Spleen (tissue), 7 donors: ENCODE measurements at regions not wholly inside any gene's neighbourhood (a gene's known extent, or its start where the extent isn't known, plus 50 kb on each side); places are given as distances from the start of the nearest gene placed in this dataset.

Experiments
- CTCF ChIP-seq, 11 experiments: fragments of 200-600 bp in 7 of 11; fragments of 450-650 bp in 4 of 11; sonication (generic) in 4 of 11; IDR thresholded peaks in 8 of 11; conservative IDR thresholded peaks in 3 of 11; 1 replicate in 7 of 11; 2 replicates in 4 of 11; pipeline versions ENCODE4 v1.4.0 to v1.8.0; 2016 to 2021; ENCODE audit warnings: antibody characterized with exemption in 11 of 11, inconsistent platforms in 4 of 11, mild to moderate bottlenecking in 1 of 11
- POLR2A ChIP-seq, 3 donors: fragments of 450-650 bp; IDR thresholded peaks; one replicate each; pipeline ENCODE4 v1.5.1; 2017; ENCODE audit warnings: antibody characterized with exemption in 3 of 3, mild to moderate bottlenecking in 1 of 3
- donor health status: DM: no; HTN: no; CAD: no; lungs with moderate emphysema.
- donor health status: DM: no; HTN: no; CAD: no.
- donor health status: DM: no; HTN: no; CAD: no.

- TF ChIP-seq CTCF (IDR thresholded peaks at IDR 0.05 in 8 of 11, conservative IDR thresholded peaks at IDR 0.05 in 3 of 11) (no peak), POLR2A (IDR thresholded peaks at IDR 0.05) (no peak)
These were observed 80.5 kb upstream of the PPARGC1A start for GRCh38 chr4:23970201-23970850.
